ENCODE measurements at regions not wholly inside any gene's neighbourhood (a gene's known extent, or its start where the extent isn't known, plus 50 kb on each side); places are given as distances from the start of the nearest gene placed in this dataset.

DNA sequence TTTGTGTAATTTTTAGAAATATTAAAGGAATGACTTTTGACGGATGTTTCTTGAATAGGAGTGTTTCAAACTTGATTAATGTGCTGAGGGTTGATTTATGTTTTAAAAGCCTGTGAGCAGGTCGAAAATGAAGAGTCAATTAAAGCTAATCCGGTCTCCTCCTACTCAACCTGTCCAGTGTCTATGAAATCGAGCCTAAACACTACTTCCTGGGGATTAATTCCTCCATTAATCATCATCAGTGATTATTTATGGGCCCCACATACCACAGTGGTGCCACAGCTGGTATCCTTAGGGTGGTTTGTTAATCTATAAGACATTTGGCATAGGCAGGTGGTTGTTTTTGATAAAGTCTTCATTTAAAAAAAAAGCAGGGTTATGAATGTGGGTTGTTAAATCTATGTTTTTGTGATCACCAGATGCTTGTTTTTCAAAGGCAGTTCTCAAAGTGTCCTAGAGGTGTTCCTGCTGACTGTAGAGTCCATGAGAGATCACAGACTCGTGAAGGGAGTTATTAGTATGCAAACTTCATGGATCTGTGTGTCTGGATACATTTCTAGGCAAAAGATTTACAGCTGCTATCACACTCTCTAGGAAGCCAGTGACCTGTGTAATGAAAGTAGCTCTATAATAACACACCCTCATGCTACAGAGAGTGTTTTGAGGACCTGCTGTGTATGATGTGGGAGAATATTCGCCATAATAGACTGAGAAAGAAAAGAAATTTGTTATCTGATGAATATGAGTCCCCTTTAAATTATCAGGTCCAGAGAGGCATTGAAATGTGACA lies 308.6 kb downstream of the AKAIN1 start:
- TF ChIP-seq, protein P1, sequence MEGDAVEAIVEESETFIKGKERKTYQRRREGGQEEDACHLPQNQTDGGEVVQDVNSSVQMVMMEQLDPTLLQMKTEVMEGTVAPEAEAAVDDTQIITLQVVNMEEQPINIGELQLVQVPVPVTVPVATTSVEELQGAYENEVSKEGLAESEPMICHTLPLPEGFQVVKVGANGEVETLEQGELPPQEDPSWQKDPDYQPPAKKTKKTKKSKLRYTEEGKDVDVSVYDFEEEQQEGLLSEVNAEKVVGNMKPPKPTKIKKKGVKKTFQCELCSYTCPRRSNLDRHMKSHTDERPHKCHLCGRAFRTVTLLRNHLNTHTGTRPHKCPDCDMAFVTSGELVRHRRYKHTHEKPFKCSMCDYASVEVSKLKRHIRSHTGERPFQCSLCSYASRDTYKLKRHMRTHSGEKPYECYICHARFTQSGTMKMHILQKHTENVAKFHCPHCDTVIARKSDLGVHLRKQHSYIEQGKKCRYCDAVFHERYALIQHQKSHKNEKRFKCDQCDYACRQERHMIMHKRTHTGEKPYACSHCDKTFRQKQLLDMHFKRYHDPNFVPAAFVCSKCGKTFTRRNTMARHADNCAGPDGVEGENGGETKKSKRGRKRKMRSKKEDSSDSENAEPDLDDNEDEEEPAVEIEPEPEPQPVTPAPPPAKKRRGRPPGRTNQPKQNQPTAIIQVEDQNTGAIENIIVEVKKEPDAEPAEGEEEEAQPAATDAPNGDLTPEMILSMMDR (IDR thresholded peaks at IDR 0.05; ENCODE audit: low read depth, low read length) = no peak
- DNase-seq (ENCODE audit: extremely low read depth, low read depth) = no peak

DNA sequence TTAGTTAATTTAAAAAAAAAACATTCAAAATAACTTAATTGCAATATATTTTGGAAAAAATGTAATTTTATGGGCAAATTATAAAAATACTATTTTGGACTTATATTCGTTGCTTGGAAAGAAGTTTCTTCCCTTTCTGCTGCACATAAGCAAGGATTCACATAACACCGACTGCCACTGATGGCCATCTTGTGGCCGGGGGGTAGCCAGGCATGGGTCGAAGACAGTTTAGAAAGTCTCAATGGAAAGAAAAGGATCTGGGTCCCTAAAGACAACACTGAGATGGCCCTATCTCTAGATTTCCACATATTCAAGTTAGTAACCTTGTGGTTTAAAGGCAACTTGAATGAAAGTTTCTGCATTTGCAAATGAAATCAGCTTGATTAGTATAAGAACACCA lies 318.6 kb downstream of the AKAIN1 start:
- TF ChIP-seq, protein P1 (IDR thresholded peaks at IDR 0.05; ENCODE audit: low read depth, low read length) = no peak
- no peak for DNase-seq (ENCODE audit: extremely low read depth, low read depth)

DNA sequence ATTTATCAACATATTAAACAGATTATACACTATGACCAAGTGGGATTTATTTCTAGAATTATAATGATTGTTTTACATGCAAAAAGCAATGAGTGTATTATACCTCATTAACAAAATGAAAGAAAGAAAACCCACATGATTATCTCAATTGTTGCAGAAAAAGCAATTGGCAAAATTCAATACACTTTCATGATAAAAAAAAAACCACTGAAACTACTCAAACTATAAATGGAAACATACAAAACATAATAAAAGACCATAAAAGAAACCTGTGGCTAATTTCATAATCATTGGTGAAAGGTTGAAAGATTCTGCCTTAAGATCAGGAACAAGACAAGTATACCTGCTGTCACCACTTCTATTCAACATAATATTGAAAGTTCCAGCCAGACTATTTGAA lies 325.9 kb downstream of the AKAIN1 start:
- TF ChIP-seq, protein P1 (IDR thresholded peaks at IDR 0.05; ENCODE audit: low read depth, low read length) = no peak
- DNase-seq (ENCODE audit: extremely low read depth, low read depth) = no peak

DNA sequence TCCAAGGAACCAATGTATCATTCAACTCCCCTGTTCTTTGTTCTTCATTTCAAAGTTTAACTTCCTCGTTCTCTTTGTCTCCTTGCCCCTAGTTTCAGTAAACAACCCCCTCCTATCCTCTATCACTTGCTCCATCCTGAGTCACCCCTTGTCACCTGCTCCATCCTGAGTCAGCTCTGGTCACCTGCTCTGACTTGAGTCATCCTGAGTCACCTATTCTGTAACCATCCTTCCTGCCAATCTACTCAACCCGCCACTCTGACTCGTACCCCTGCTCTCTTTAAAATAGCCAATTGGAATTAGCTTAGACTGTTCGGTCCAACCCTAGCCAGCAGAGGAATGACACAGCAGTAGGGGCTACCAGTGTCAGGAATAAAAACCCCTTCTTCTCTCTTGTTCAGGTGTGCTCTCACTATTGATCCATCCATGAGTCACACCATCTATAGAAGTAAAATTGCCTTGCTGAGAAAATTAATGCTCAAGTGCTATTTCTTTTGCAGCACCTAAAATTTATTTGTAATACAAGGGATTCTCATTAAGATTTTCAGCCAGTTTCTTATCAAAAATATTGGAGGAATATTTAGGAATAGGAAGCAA lies 326.8 kb downstream of the AKAIN1 start:
- TF ChIP-seq, protein P1 (IDR thresholded peaks at IDR 0.05; ENCODE audit: low read depth, low read length) = no peak
- no peak for DNase-seq (ENCODE audit: extremely low read depth, low read depth)

DNA sequence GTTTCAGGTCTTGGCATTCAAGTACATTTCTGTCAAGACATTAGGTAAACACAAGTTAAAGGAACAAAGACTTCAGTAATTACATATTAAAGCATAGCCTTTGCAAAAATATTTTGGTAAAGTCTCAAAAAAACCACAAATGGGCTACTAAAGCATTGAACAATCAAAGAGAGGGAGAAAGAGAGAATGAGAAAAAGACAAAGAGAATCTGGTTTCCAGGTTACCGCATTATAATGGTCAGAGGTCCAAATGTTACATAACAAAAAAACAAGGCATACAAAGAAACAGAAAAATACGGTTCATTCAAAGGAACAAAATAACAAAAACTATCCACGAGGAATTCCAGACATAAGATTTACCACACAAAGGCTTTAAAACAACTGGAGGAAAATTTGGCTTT lies 327.9 kb downstream of the AKAIN1 start:
- TF ChIP-seq, protein P1 (IDR thresholded peaks at IDR 0.05; ENCODE audit: low read depth, low read length) = no peak

DNA sequence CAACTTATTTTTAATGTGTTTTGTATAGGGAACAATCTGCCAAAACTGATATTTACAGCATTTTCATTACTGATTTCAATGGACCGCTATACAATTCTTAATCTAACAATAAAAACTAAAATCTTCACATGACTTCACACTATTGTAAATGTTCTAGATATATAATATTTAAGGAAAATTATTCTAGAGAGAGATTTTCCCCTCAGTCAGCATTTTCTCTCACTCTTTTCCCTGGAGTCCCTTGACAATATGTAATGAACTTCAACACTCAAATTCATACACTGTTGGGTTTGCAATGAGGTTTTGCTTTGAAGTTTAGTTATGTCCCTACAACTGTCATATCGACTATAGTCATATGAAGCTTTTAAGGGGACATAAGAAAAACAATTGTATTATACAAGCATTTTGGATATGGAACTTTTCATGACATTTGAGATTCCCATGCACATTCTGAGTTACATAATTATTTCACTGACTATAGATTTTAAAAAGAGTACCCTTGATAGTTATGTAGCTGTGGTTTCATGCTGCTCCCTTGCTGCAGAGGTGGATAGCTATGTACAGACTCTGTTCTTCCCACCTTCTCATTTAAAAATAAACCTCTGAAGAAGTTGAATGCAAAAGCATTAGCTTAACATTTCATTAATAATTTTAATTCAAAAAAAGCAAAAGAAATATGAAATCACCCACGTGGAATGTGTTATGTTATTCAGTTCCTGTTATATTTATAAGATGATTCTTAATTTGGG lies 338.5 kb downstream of the AKAIN1 start:
- DNase-seq (ENCODE audit: extremely low read depth, low read depth) = no peak
- TF ChIP-seq, protein P1 (IDR thresholded peaks at IDR 0.05; ENCODE audit: low read depth, low read length) = no peak

More for the DNA sequence above, 327.9 kb downstream of the AKAIN1 start:
- no peak for DNase-seq (ENCODE audit: extremely low read depth, low read depth)

DNA sequence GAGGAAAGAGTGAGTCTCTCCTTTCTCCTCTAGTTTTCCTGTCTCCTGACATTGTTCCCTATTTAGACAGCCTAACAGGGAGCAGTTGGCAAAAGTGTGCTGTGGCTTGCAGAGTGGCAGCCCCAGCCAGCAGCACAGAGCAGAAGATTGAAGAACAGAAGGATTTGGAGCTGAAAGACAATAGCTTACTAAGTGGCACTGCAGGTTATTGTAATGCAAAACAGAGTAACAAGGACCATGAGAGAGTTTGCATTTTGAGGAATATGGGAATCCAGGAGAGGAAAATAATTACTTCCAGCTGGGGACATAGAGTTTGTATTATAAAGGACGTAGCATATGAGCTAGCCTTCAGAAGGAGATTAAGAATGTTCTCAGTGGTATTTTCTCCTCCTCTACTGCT lies 342.4 kb downstream of the AKAIN1 start:
- DNase-seq (ENCODE audit: extremely low read depth, low read depth) = no peak
- TF ChIP-seq, protein P1 (IDR thresholded peaks at IDR 0.05; ENCODE audit: low read depth, low read length) = no peak

Measured in AG09319 (cell line).